HUDEP-2 (cell line): ENCODE measurements at regions not wholly inside any gene's neighbourhood (a gene's known extent, or its start where the extent isn't known, plus 50 kb on each side); places are given as distances from the start of the nearest gene placed in this dataset.
"Not testable (repeated sequence)": the region's sequence is repeated elsewhere in the genome, so short reads cannot be mapped to it uniquely, and the experiment has no call there.

Experiments used
- DNase-seq, 76 experiments: peaks; one replicate each; lab custom pipeline; 2025; ENCODE audit not compliant: unreplicated experiment in 76 of 76; lab: John Stamatoyannopoulos, UW

GRCh38 chr2:146591908-146592307, 1252.9 kb upstream of the ACVR2A start:
- no peak for DNase-seq

DNA sequence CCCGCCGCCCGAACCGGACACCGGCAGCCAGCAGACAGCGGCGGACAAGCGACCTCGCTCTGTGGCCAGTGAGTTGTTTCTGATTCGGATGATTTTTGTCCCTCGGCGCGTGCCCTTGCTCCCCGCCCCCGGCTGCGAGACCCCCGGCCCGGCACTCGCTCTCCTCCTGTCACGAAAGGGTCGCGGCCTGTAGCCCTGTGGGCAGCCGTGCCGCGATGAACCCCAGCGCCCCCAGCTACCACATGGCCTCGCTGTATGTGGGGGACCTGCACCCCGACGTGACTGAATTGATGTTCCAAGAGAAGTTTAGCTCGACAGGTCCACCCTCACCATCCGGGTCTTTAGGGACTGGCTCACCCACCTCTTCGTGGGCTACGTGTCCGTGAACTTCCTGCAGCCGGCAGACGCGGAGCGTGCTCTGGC, 1257.5 kb upstream of the ACVR2A start:
- DNase-seq = no peak

DNA sequence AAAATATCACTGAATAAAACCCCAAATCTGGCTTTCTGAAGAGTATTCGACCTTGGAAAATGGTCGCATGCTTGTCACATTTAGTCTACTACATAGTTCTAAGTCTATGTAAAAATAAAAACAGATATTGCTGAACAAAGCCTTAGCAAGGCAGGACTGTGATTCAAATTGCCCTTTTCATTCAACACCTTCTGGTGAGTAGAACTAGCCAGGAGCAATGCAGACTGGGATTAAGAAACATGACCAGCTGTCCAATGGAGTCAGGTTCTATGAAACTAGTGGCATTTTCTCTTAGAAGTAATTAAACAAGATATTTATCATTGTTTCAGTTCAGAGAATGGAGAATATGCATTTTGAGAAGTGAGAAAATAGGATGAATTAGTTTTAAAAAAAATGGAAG, 1260.5 kb upstream of the ACVR2A start:
- no peak for DNase-seq

- DNase-seq = no peak
These were observed 1265.5 kb upstream of the ACVR2A start for GRCh38 chr2:146579147-146579930.

DNA sequence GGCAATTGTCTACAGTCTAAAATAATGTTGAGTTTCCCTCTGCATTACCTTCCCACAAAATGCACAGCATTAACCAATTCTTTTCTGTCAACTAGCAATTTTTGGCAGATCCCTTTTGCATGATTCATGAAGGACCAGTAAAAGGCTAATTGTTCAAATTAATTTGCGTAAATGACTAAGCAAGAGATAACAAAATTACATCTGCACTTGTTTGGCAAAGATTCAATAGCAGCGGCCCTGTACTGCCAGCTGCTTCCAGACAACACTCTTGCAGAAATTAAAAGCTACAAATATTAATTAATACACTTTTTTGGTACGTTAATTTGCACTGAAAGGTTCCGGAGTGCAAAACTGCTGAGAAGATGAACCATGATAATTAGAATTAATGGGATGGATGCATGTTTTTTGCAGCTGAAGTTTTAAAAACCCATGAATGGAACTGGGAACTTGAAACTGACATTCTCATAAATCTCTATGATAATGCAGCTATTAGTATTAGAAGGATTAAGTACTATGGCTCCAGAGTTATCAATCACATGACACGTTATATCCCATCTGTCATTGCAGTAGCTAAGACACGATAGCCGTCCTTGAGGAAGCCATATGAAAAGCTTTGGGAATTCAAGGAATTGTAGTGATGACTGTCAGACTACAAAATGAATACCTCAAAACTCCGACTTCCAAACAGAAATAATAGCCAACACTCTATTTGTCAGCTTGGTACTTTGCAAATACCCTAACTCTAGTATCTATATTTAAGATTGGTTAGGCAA, 1268.3 kb upstream of the ACVR2A start:
- DNase-seq = peak in 1 of 76 experiments; percentile 1

GRCh38 chr2:146572598-146572997, 1272.2 kb upstream of the ACVR2A start:
- DNase-seq = no peak

- no peak for DNase-seq
These were observed 1282.8 kb upstream of the ACVR2A start for GRCh38 chr2:146561996-146562395.

- DNase-seq = no peak
These were observed 1297.6 kb upstream of the ACVR2A start for GRCh38 chr2:146547236-146547635.

- DNase-seq = no peak
These were observed 1300.1 kb upstream of the ACVR2A start for GRCh38 chr2:146544701-146545100.

GRCh38 chr2:146541896-146542295, 1302.9 kb upstream of the ACVR2A start:
- no peak for DNase-seq

- no peak for DNase-seq
These were observed 1304.4 kb upstream of the ACVR2A start for GRCh38 chr2:146540271-146540932.

- DNase-seq = not testable (repeated sequence)
These were observed 1305.1 kb upstream of the ACVR2A start for GRCh38 chr2:146539739-146540138.

- DNase-seq = no peak
These were observed 1307.4 kb upstream of the ACVR2A start for GRCh38 chr2:146537477-146537876.

DNA sequence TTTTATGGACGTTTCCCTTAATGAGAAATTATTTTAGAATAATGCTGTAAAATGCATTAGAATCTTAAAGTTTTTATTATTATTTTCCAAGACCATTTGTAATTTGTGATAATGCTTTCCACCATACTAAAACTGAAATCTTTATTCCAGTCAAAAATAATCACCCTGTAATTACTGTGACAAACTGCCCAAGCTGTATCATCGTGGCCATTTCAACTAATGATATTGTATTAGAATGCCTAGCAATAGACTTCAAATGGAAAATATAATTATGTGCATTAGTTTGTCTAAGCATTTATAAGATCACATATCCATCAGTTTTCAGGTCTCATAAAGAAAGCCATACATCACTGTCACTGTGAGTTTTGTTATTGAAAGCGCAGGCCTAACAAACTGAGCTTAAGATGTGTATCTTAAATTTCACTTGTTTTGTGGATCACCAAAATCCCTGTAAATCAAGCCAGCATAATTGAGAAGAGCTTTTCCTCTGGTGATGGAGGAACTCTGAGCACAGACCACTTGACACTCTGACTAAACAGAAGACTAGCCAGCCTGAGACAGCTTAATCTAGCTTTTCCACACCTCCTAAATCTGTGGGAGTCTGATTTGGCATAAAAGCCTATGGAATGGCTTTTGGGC, 1312.2 kb upstream of the ACVR2A start:
- DNase-seq = no peak

GRCh38 chr2:146532009-146532408, 1312.8 kb upstream of the ACVR2A start:
- DNase-seq = no peak

DNA sequence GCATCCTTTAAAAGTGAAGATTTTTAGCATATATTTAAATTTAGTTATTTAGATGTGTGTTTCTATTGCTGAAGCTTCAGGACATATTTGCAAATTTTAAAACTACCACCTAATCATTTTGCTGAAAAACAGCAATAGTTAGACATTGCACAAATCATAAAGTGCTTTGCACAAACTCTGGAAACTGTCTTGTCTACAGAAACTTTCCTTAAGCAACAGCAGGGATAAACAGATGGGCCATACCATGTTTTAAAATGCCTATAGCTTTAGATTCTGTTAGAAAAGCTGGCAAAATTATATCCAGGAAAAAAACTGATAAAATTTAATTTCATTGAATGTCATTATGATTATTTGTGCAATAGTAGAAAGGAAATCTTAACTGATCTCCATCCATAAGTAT, 1313.9 kb upstream of the ACVR2A start:
- no peak for DNase-seq

DNA sequence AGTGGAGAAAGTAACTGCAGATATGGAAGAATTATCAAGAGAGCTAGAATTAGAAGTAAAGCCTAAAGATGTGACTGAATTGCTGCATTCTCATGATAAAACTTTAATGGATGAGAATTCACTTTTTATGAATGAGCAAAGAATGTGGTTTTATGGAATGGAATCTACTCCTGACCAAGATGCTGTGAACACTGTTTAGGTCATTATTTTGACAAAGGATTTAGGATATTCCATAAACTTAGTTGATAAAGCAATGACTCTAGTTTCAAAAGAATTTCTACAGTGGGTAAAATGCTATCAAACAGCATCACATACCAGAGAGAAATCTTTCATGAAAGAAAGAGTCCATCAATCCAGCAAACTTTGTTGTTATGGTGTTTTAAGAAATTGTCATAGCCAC, 1317.7 kb upstream of the ACVR2A start:
- DNase-seq = no peak

DNA sequence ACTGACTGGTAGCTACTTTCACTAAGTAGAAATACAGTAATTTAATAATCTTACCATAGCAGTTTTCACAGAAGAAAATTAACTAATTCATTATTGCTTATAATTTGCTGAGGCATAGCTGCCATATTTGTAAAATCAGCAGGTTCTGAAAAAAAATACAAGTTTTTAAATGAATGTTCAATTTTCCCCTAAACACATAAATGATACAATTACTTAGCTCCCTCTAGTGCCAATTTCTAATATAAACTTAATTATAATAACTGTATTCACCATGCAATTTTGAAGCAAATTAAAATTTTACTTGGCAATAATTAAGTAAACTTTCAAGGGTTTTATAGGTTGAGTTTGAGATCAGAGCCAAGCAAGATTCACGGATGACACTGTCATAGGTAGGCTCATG, 1321.6 kb upstream of the ACVR2A start:
- peak in 1 of 76 experiments; percentile 1 for DNase-seq

DNA sequence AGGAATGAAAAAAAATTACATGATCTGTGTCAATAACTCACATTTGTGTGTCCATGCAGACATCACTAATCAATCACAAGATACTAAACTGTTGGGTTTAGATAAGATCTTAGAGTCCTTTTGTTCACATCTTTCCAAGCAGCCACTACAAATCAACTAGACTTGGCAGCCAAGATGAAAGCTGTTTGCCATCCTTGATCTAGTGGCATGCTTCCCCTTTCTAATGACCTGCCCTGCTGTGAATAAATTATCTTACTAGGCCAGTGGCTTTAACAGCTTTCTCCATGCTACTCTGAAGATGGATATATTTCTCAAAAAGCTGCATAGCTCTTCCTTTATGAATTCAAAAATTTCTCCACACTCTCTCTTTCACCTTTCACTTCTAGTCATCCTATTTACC, 1338.0 kb upstream of the ACVR2A start:
- DNase-seq = no peak

GRCh38 chr2:146503366-146503765, 1341.5 kb upstream of the ACVR2A start:
- DNase-seq = no peak

GRCh38 chr2:146496248-146496647, 1348.6 kb upstream of the ACVR2A start:
- no peak for DNase-seq
